ENCODE measurements at regions not wholly inside any gene's neighbourhood (a gene's known extent, or its start where the extent isn't known, plus 50 kb on each side); places are given as distances from the start of the nearest gene placed in this dataset.

DNA sequence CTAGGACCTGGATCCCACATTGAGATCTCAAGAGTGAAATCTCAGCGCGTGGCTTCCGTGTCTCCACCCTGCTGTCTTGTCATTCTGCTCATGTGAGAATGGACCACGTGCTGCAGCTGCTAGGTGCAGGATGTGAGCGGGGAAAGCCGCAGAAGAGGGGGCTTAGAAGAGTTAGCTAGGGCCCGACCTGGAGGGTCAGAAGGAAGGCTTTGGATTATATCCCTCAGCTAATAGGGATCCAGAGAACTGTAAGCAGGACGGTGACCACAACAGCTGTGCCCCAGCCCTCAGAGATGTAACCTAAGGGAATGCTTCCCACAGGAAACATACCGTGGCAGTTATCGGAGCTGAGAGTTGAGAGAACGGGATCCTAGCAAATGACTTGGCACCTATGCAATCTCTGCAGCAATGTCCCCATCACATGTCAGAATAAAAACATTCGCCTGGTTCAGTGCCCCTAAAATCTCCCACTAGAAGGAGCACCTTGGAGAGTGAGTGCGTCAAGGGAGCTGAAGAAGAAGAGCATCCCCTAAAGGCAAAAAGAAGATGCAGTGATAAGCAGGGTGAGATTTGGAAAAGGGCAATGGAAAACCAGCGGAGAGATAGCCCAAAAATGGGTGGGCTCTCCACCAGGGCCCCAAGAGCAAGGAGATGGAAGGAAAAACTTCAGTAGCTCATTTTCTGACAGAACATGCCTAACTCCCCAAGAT lies 76.9 kb upstream of the ST8SIA2 start:
- TF ChIP-seq, protein P1, sequence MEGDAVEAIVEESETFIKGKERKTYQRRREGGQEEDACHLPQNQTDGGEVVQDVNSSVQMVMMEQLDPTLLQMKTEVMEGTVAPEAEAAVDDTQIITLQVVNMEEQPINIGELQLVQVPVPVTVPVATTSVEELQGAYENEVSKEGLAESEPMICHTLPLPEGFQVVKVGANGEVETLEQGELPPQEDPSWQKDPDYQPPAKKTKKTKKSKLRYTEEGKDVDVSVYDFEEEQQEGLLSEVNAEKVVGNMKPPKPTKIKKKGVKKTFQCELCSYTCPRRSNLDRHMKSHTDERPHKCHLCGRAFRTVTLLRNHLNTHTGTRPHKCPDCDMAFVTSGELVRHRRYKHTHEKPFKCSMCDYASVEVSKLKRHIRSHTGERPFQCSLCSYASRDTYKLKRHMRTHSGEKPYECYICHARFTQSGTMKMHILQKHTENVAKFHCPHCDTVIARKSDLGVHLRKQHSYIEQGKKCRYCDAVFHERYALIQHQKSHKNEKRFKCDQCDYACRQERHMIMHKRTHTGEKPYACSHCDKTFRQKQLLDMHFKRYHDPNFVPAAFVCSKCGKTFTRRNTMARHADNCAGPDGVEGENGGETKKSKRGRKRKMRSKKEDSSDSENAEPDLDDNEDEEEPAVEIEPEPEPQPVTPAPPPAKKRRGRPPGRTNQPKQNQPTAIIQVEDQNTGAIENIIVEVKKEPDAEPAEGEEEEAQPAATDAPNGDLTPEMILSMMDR (IDR thresholded peaks at IDR 0.05; ENCODE audit: borderline replicate concordance, insufficient read depth, low read depth, low read length), result no peak

GRCh38 chr15:92320012-92320699 lies 73.5 kb upstream of the ST8SIA2 start:
- H3K4me3 ChIP-seq (ENCODE audit: low read depth, low read length), result no peak overlapping the region
- TF ChIP-seq, protein P1 (IDR thresholded peaks at IDR 0.05; ENCODE audit: borderline replicate concordance, insufficient read depth, low read depth, low read length), result no peak

More for the DNA sequence above, 76.9 kb upstream of the ST8SIA2 start:
- H3K4me3 ChIP-seq (ENCODE audit: low read depth, low read length), result no peak overlapping the region

- TF ChIP-seq, protein P1 (IDR thresholded peaks at IDR 0.05; ENCODE audit: borderline replicate concordance, insufficient read depth, low read depth, low read length), result no peak
- no peak overlapping the region for H3K4me3 ChIP-seq (ENCODE audit: low read depth, low read length)
Observed at GRCh38 chr15:92322566-92323355, 70.9 kb upstream of the ST8SIA2 start.

GRCh38 chr15:92323525-92323924 lies 70.2 kb upstream of the ST8SIA2 start:
- H3K4me3 ChIP-seq (ENCODE audit: low read depth, low read length), result no peak overlapping the region
- TF ChIP-seq, protein P1 (IDR thresholded peaks at IDR 0.05; ENCODE audit: borderline replicate concordance, insufficient read depth, low read depth, low read length), result no peak

DNA sequence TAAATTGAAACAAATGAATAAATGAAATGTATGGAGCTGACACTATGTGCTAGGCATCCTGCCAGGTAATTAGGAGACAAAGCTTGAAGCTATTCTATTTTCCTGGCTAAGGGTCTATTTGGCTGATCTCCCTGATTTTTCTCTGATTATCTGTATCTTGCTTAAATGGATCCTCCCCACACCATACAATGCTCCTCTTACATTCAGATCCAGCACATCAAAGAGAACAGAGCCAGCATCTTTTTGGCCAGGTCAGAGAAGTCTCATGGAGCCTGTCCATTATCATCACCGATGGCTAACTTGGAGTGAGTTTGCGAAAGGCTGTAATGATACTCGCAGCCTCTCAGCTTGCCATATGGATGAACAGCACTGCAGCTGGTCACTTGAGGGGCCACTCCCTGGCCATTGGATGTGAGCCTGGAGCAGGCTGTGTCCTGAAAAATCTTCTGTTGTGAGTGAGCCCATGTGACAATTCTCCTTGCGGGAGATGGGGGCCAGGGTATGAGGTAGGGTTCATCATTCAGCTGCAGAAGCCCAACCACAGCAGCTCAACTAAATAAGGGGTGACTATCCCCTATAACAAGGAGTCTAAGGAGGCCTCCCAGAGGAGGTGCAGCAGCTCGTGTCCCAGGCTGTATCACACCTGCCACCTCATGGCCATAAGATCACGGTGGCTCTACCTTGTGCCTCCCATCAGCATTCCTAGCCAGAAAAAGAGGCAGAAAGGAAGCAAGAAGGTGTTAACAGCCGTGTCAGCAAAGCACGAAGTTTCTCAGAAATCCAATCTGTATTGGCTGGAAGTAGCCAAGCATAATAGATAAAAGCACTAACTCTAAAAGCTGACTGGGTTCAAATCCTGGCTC lies 69.3 kb upstream of the ST8SIA2 start:
- no peak overlapping the region for H3K4me3 ChIP-seq (ENCODE audit: low read depth, low read length)
- TF ChIP-seq, protein P1 (IDR thresholded peaks at IDR 0.05; ENCODE audit: borderline replicate concordance, insufficient read depth, low read depth, low read length), result no peak

- H3K4me3 ChIP-seq (ENCODE audit: low read depth, low read length), result no peak overlapping the region
- TF ChIP-seq, protein P1 (IDR thresholded peaks at IDR 0.05; ENCODE audit: borderline replicate concordance, insufficient read depth, low read depth, low read length), result no peak
Observed at GRCh38 chr15:92326236-92326635, 67.4 kb upstream of the ST8SIA2 start.
